GM12874 (cell line): ENCODE measurements at regions not wholly inside any gene's neighbourhood (a gene's known extent, or its start where the extent isn't known, plus 50 kb on each side); places are given as distances from the start of the nearest gene placed in this dataset.

Experiments
- CTCF ChIP-seq: IDR thresholded peaks from 2 replicates; pipeline ENCODE4 v1.5.1; 2011; ENCODE audit warnings: low read depth, mild to moderate bottlenecking, control low read depth, low read length, moderate library complexity; ENCODE audit not compliant: insufficient read depth

GRCh38 chr20:48521121-48521520 lies 306.7 kb downstream of the PREX1 start:
- no peak for TF ChIP-seq CTCF

GRCh38 chr20:48503166-48503815 lies 324.5 kb downstream of the PREX1 start:
- TF ChIP-seq CTCF: no peak

GRCh38 chr20:48502758-48503157 lies 325.0 kb downstream of the PREX1 start:
- TF ChIP-seq CTCF: no peak

GRCh38 chr20:48502016-48502415 lies 325.8 kb downstream of the PREX1 start:
- no peak for TF ChIP-seq CTCF

GRCh38 chr20:48493966-48494365 lies 333.8 kb downstream of the PREX1 start:
- no peak for TF ChIP-seq CTCF

- no peak for TF ChIP-seq CTCF
Measured at GRCh38 chr20:48492715-48493070, 335.1 kb downstream of the PREX1 start.

- TF ChIP-seq CTCF: no peak
Measured at GRCh38 chr20:48492015-48492714, 335.6 kb downstream of the PREX1 start.
